Mesenchymal stem cell (in vitro differentiated cells and primary cell): ENCODE measurements at regions not wholly inside any gene's neighbourhood (a gene's known extent, or its start where the extent isn't known, plus 50 kb on each side); places are given as distances from the start of the nearest gene placed in this dataset.
A peak's percentile ranks its signal among the peaks of the same experiment; 100 is the strongest.

Experiments
- DNase-seq: peaks from one replicate; pipeline ENCODE4 v3.0.0-alpha.2; 2013
- H2AFZ ChIP-seq: one replicate; pipeline ENCODE4 v1.6.1; 2013; ENCODE audit warnings: low read depth, mild to moderate bottlenecking, control low read depth, inconsistent platforms, low read length, moderate library complexity
- H2AK5ac ChIP-seq: 2 replicates; pipeline ENCODE4 v1.6.1; 2013; ENCODE audit warnings: low read length, moderate library complexity, mild to moderate bottlenecking, inconsistent platforms; ENCODE audit not compliant: severe bottlenecking
- H2BK120ac ChIP-seq: one replicate; pipeline ENCODE4 v1.6.1; 2013; ENCODE audit warnings: low read depth, mild to moderate bottlenecking, inconsistent platforms, low read length, moderate library complexity
- H2BK12ac ChIP-seq, 2 experiments: one replicate each; pipeline ENCODE4 v1.6.1; 2013; ENCODE audit warnings: inconsistent platforms in 2 of 2, low read length in 2 of 2, mild to moderate bottlenecking in 2 of 2, moderate library complexity in 2 of 2, control low read depth in 1 of 2
- H2BK15ac ChIP-seq: one replicate; pipeline ENCODE4 v1.6.1; 2013; ENCODE audit warnings: mild to moderate bottlenecking, low read depth, inconsistent platforms; ENCODE audit not compliant: poor library complexity, severe bottlenecking
- H2BK5ac ChIP-seq: 2 replicates; pipeline ENCODE4 v1.6.1; 2013; ENCODE audit warnings: low read depth, mild to moderate bottlenecking, low read length, control low read depth, inconsistent platforms; ENCODE audit not compliant: poor library complexity, severe bottlenecking
- H3K14ac ChIP-seq, 2 experiments: one replicate each; pipeline ENCODE4 v1.6.1; 2013; ENCODE audit warnings: inconsistent platforms in 2 of 2, low read length in 2 of 2, control low read depth in 1 of 2, mild to moderate bottlenecking in 1 of 2, moderate library complexity in 1 of 2
- H3K18ac ChIP-seq, 2 experiments: one replicate each; pipeline ENCODE4 v1.6.1; 2013; ENCODE audit warnings: inconsistent platforms in 2 of 2, low read length in 2 of 2, control low read depth in 1 of 2, low read depth in 1 of 2, mild to moderate bottlenecking in 1 of 2
- H3K23ac ChIP-seq, 2 experiments: one replicate each; pipeline ENCODE4 v1.6.1; 2013; ENCODE audit warnings: inconsistent platforms in 2 of 2, low read length in 2 of 2, mild to moderate bottlenecking in 2 of 2, moderate library complexity in 2 of 2, control low read depth in 1 of 2
- H3K27ac ChIP-seq: 2 replicates; pipeline ENCODE4 v1.5.1; 2013; ENCODE audit warnings: mild to moderate bottlenecking, moderate library complexity, low read length, control low read depth, inconsistent platforms; ENCODE audit not compliant: poor library complexity, severe bottlenecking
- H3K27me3 ChIP-seq, 2 experiments: 2 replicates each; pipeline versions ENCODE4 v1.6.1 to v1.7.0; 2013; ENCODE audit warnings: low read length in 2 of 2, mild to moderate bottlenecking in 2 of 2, moderate library complexity in 2 of 2, control low read depth in 1 of 2, inconsistent platforms in 1 of 2; ENCODE audit not compliant: control insufficient read depth in 1 of 2, insufficient read depth in 1 of 2
- H3K36me3 ChIP-seq, 2 experiments: 2 replicates each; pipeline versions ENCODE4 v1.6.1 to v1.7.0; 2013; ENCODE audit warnings: low read length in 2 of 2, control low read depth in 1 of 2, inconsistent platforms in 1 of 2, low read depth in 1 of 2, mild to moderate bottlenecking in 1 of 2; ENCODE audit not compliant: insufficient read depth in 2 of 2, control insufficient read depth in 1 of 2
- H3K4ac ChIP-seq, 2 experiments: one replicate each; pipeline ENCODE4 v1.6.1; 2013; ENCODE audit warnings: inconsistent platforms in 2 of 2, low read length in 2 of 2, mild to moderate bottlenecking in 2 of 2, moderate library complexity in 2 of 2, control low read depth in 1 of 2, low read depth in 1 of 2
- H3K4me1 ChIP-seq: 2 replicates; pipeline ENCODE4 v1.6.1; 2013; ENCODE audit warnings: low read depth, low read length, control low read depth; ENCODE audit not compliant: control insufficient read depth, insufficient read depth
- H3K4me2 ChIP-seq: 2 replicates; pipeline ENCODE4 v1.6.1; 2013; ENCODE audit warnings: low read length, mild to moderate bottlenecking, inconsistent platforms; ENCODE audit not compliant: poor library complexity, severe bottlenecking
- H3K4me3 ChIP-seq, 2 experiments: 2 replicates each; pipeline versions ENCODE4 v1.5.1 to v1.7.0; 2013; ENCODE audit warnings: low read length in 2 of 2, mild to moderate bottlenecking in 2 of 2, control low read depth in 1 of 2, low read depth in 1 of 2; ENCODE audit not compliant: insufficient read depth in 1 of 2
- H3K79me1 ChIP-seq: replicated peaks from 2 replicates; pipeline ENCODE4 v1.6.1; 2013; ENCODE audit warnings: mild to moderate bottlenecking, control low read depth, low read length, inconsistent platforms; ENCODE audit not compliant: poor library complexity, severe bottlenecking
- H3K9ac ChIP-seq: 2 replicates; pipeline ENCODE4 v1.7.0; 2013; ENCODE audit warnings: mild to moderate bottlenecking, low read length, moderate library complexity
- H3K9me3 ChIP-seq: 2 replicates; pipeline ENCODE4 v1.7.0; 2013; ENCODE audit warnings: mild to moderate bottlenecking, low read length; ENCODE audit not compliant: control insufficient read depth
- H4K8ac ChIP-seq: one replicate; pipeline ENCODE4 v1.6.1; 2013; ENCODE audit warnings: inconsistent platforms, mild to moderate bottlenecking, low read length, moderate library complexity
- H4K91ac ChIP-seq: one replicate; pipeline ENCODE4 v1.6.1; 2013; ENCODE audit warnings: mild to moderate bottlenecking, low read length, inconsistent platforms
- WGBS: methylation state at CpG from one replicate; pipeline ENCODE4 v1.1.7; 2013; ENCODE audit warnings: mixed read lengths; 5-methylcytosine and 5-hydroxymethylcytosine counted together

- no peaks in the 10 kb centered on the region for H3K4me1 ChIP-seq
- no peak overlapping the region for H3K18ac ChIP-seq
- H3K23ac ChIP-seq: no peak overlapping the region
- no peak overlapping the region for H2BK5ac ChIP-seq
- no peak overlapping the region for H2BK12ac ChIP-seq
- H3K14ac ChIP-seq: no peak overlapping the region
- no peak overlapping the region for H3K9ac ChIP-seq
- no peak overlapping the region for H2AK5ac ChIP-seq
- no peak overlapping the region for H3K4me2 ChIP-seq
- H3K27ac ChIP-seq: no peak overlapping the region
- DNase-seq: no peak
- no peak overlapping the region for H4K8ac ChIP-seq
- no peak overlapping the region for H2BK15ac ChIP-seq
- H3K4me3 ChIP-seq: no peak overlapping the region
- no peak overlapping the region for H2AFZ ChIP-seq
- peaks cover 25% of the 10 kb centered on the region for H3K9me3 ChIP-seq
- H3K27me3 ChIP-seq: no peaks in the 10 kb centered on the region
- H3K4ac ChIP-seq: no peak overlapping the region
- H2BK120ac ChIP-seq: no peak overlapping the region
- H3K79me1 ChIP-seq: no peaks in the 10 kb centered on the region
- H3K36me3 ChIP-seq: no peaks in the 10 kb centered on the region
- no peak overlapping the region for H4K91ac ChIP-seq
These were observed 1005.3 kb upstream of the EPHA7 start for GRCh38 chr6:94424692-94425091.

- H2AFZ ChIP-seq: no peak overlapping the region
- no peak overlapping the region for H4K8ac ChIP-seq
- H2AK5ac ChIP-seq: no peak overlapping the region
- H2BK5ac ChIP-seq: no peak overlapping the region
- H3K9me3 ChIP-seq: no peaks in the 10 kb centered on the region
- H3K27me3 ChIP-seq: no peaks in the 10 kb centered on the region
- no peak overlapping the region for H2BK12ac ChIP-seq
- no peak for DNase-seq
- H3K4ac ChIP-seq: no peak overlapping the region
- no peak overlapping the region for H3K9ac ChIP-seq
- no peaks in the 10 kb centered on the region for H3K36me3 ChIP-seq
- H4K91ac ChIP-seq: no peak overlapping the region
- H3K23ac ChIP-seq: no peak overlapping the region
- no peak overlapping the region for H3K18ac ChIP-seq
- H3K4me2 ChIP-seq: no peak overlapping the region
- no peak overlapping the region for H3K4me3 ChIP-seq
- no peak overlapping the region for H3K27ac ChIP-seq
- H3K4me1 ChIP-seq: no peaks in the 10 kb centered on the region
- no peak overlapping the region for H3K14ac ChIP-seq
- H3K79me1 ChIP-seq: no peaks in the 10 kb centered on the region
- H2BK15ac ChIP-seq: no peak overlapping the region
- no CpG with 5 or more reads among the region's 1 CpG for WGBS
- no peak overlapping the region for H2BK120ac ChIP-seq
These were observed 998.0 kb upstream of the EPHA7 start for GRCh38 chr6:94417363-94417762.

- no peak overlapping the region for H3K27ac ChIP-seq
- H2BK12ac ChIP-seq: no peak overlapping the region
- H3K18ac ChIP-seq: no peak overlapping the region
- no peak overlapping the region for H3K23ac ChIP-seq
- H3K27me3 ChIP-seq: no peaks in the 10 kb centered on the region
- H3K4me3 ChIP-seq: no peak overlapping the region
- H2BK15ac ChIP-seq: no peak overlapping the region
- no peak overlapping the region for H4K8ac ChIP-seq
- no peak overlapping the region for H2AK5ac ChIP-seq
- no peak overlapping the region for H2BK120ac ChIP-seq
- no peak overlapping the region for H2AFZ ChIP-seq
- DNase-seq: peak; percentile 1
- H3K4me1 ChIP-seq: no peaks in the 10 kb centered on the region
- H3K79me1 ChIP-seq: no peaks in the 10 kb centered on the region
- H3K4ac ChIP-seq: no peak overlapping the region
- no peak overlapping the region for H2BK5ac ChIP-seq
- no peak overlapping the region for H3K9ac ChIP-seq
- no peaks in the 10 kb centered on the region for H3K9me3 ChIP-seq
- H4K91ac ChIP-seq: no peak overlapping the region
- no peak overlapping the region for H3K4me2 ChIP-seq
- H3K14ac ChIP-seq: no peak overlapping the region
- no peaks in the 10 kb centered on the region for H3K36me3 ChIP-seq
- WGBS: no CpG with 5 or more reads among the region's 1 CpG
These were observed 994.7 kb upstream of the EPHA7 start for GRCh38 chr6:94414041-94414440.

- H3K27me3 ChIP-seq: no peaks in the 10 kb centered on the region
- H2BK120ac ChIP-seq: no peak overlapping the region
- DNase-seq: no peak
- no peak overlapping the region for H2AFZ ChIP-seq
- no peaks in the 10 kb centered on the region for H3K36me3 ChIP-seq
- no peak overlapping the region for H2BK5ac ChIP-seq
- no peak overlapping the region for H3K27ac ChIP-seq
- no peak overlapping the region for H3K14ac ChIP-seq
- H4K8ac ChIP-seq: no peak overlapping the region
- H3K9ac ChIP-seq: no peak overlapping the region
- no peaks in the 10 kb centered on the region for H3K4me1 ChIP-seq
- no peak overlapping the region for H2BK15ac ChIP-seq
- H3K4ac ChIP-seq: no peak overlapping the region
- H2BK12ac ChIP-seq: no peak overlapping the region
- H3K9me3 ChIP-seq: no peaks in the 10 kb centered on the region
- no peak overlapping the region for H2AK5ac ChIP-seq
- H3K23ac ChIP-seq: no peak overlapping the region
- 50% methylated on average over 2 of the region's 3 CpGs for WGBS
- no peak overlapping the region for H4K91ac ChIP-seq
- no peaks in the 10 kb centered on the region for H3K79me1 ChIP-seq
- H3K18ac ChIP-seq: no peak overlapping the region
- no peak overlapping the region for H3K4me2 ChIP-seq
- no peak overlapping the region for H3K4me3 ChIP-seq
These were observed 982.0 kb upstream of the EPHA7 start for GRCh38 chr6:94401311-94401710.
